ENCODE measurements at regions not wholly inside any gene's neighbourhood (a gene's known extent, or its start where the extent isn't known, plus 50 kb on each side); places are given as distances from the start of the nearest gene placed in this dataset.

- no peak for DNase-seq (ENCODE audit: low read depth, low spot score)
- H3K27ac ChIP-seq, result no peak overlapping the region
Observed at GRCh38 chr2:105454801-105455485, 56.1 kb upstream of the FHL2 start.

GRCh38 chr2:105451571-105452166, 52.8 kb upstream of the FHL2 start:
- DNase-seq (ENCODE audit: low read depth, low spot score), result no peak
- H3K9ac ChIP-seq (ENCODE audit: insufficient read length), result no peak overlapping the region
- H3K27ac ChIP-seq, result no peak overlapping the region
- no peak overlapping the region for H3K4me3 ChIP-seq
- TF ChIP-seq FOXP2 (optimal IDR thresholded peaks at IDR 0.05; ENCODE audit: control extremely low read depth, extremely low read length, insufficient read depth) (no peak), POLR2AphosphoS5 (IDR thresholded peaks at IDR 0.05; ENCODE audit: borderline replicate concordance, low read depth, low read length) (no peak), EZH2 (IDR thresholded peaks at IDR 0.05) (no peak)
- no peaks in the 10 kb centered on the region for H3K36me3 ChIP-seq (ENCODE audit: insufficient read depth, low read length)
- H3K9me3 ChIP-seq (ENCODE audit: low read depth, low read length), result no peaks in the 10 kb centered on the region

More at GRCh38 chr2:105454801-105455485, 56.1 kb upstream of the FHL2 start:
- Histone ChIP-seq H3K9me3 (ENCODE audit: low read depth, low read length) (no peaks in the 10 kb centered on the region), H3K9ac (ENCODE audit: insufficient read length) (no peak overlapping the region), H3K4me3 (no peak overlapping the region), H3K36me3 (ENCODE audit: insufficient read depth, low read length) (no peaks in the 10 kb centered on the region)
- TF ChIP-seq EZH2 (IDR thresholded peaks at IDR 0.05) (no peak), FOXP2 (optimal IDR thresholded peaks at IDR 0.05; ENCODE audit: control extremely low read depth, extremely low read length, insufficient read depth) (no peak), POLR2AphosphoS5 (IDR thresholded peaks at IDR 0.05; ENCODE audit: borderline replicate concordance, low read depth, low read length) (no peak)

DNA sequence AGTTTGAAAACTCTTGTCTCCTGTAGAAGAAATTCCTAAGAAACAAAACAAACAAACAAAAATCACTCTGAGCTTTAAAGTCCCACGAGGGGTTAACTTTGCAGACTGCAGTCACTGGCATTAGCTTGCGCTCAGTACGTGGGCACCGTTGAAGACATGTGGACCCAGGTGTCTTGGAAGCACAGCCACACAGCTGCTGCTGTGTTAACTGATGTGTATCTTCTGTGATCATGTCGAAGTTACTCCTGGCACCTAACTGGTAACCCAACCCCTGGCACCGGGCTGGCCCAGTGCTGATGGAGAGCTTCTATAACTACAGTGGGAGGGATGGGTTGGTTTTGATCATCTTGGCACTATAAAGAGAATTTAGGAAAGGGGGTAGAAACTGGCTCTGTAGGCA, 51.6 kb upstream of the FHL2 start:
- TF ChIP-seq POLR2AphosphoS5 (IDR thresholded peaks at IDR 0.05; ENCODE audit: borderline replicate concordance, low read depth, low read length) (no peak), EZH2 (IDR thresholded peaks at IDR 0.05) (no peak), FOXP2 (optimal IDR thresholded peaks at IDR 0.05; ENCODE audit: control extremely low read depth, extremely low read length, insufficient read depth) (no peak)
- DNase-seq (ENCODE audit: low read depth, low spot score), result no peak

GRCh38 chr2:105449076-105449475, 50.2 kb upstream of the FHL2 start:
- H3K36me3 ChIP-seq (ENCODE audit: insufficient read depth, low read length), result no peaks in the 10 kb centered on the region
- no peaks in the 10 kb centered on the region for H3K9me3 ChIP-seq (ENCODE audit: low read depth, low read length)
- no peak overlapping the region for H3K9ac ChIP-seq (ENCODE audit: insufficient read length)
- H3K4me3 ChIP-seq, result no peak overlapping the region
- no peak for TF ChIP-seq EZH2 (IDR thresholded peaks at IDR 0.05)
- TF ChIP-seq POLR2AphosphoS5 (IDR thresholded peaks at IDR 0.05; ENCODE audit: borderline replicate concordance, low read depth, low read length), result no peak
- TF ChIP-seq FOXP2 (optimal IDR thresholded peaks at IDR 0.05; ENCODE audit: control extremely low read depth, extremely low read length, insufficient read depth), result no peak
- H3K27ac ChIP-seq, result no peak overlapping the region
- no peak for DNase-seq (ENCODE audit: low read depth, low spot score)

More for the DNA sequence above, 51.6 kb upstream of the FHL2 start:
- no peaks in the 10 kb centered on the region for H3K36me3 ChIP-seq (ENCODE audit: insufficient read depth, low read length)
- no peak overlapping the region for H3K9ac ChIP-seq (ENCODE audit: insufficient read length)
- H3K4me3 ChIP-seq, result no peak overlapping the region
- no peaks in the 10 kb centered on the region for H3K9me3 ChIP-seq (ENCODE audit: low read depth, low read length)
- no peak overlapping the region for H3K27ac ChIP-seq

Data from SK-N-MC (cell line).